ENCODE measurements at regions not wholly inside any gene's neighbourhood (a gene's known extent, or its start where the extent isn't known, plus 50 kb on each side); places are given as distances from the start of the nearest gene placed in this dataset.

DNA sequence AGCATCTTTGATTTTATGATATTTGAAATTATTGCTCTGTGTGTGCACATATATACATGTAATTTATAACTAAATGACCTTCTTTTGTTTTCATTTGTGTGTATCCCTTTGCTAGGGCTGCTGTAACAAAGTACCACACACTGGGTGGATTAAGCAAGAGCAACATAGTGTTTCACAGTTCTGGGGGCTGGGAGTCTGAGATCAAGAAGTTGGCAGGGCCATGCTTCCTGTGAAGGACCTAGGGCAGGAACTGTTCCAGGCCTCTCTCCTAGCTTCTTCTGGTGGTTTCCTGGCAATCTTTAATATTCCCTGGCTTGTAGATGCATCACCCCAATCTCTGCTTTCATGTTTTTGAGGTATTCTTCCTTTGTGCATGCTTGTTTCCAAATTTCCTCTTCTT lies 1043.9 kb downstream of the TSN start:
- no peak for TF ChIP-seq CTCF (IDR thresholded peaks at IDR 0.05; ENCODE audit: low read depth, low read length)
- no peak for TF ChIP-seq EZH2phosphoT487 (IDR thresholded peaks at IDR 0.05; ENCODE audit: low read depth)

Measured in OCI-LY3 (cell line).